Neural cell (in vitro differentiated cells): ENCODE measurements at regions not wholly inside any gene's neighbourhood (a gene's known extent, or its start where the extent isn't known, plus 50 kb on each side); places are given as distances from the start of the nearest gene placed in this dataset.

Experiments
- H2AFZ ChIP-seq: fragments of 200-600, 300-800 bp; sonication (generic), shearing (Covaris generic); 2 replicates; pipeline ENCODE4 v1.6.0; 2014; ENCODE audit warnings: low read depth, mild to moderate bottlenecking, antibody characterized with exemption, low read length, moderate library complexity
- H3F3A ChIP-seq: fragments of 200-600 bp; shearing (Covaris generic); 2 replicates; pipeline ENCODE4 v1.6.1; 2016; ENCODE audit warnings: mild to moderate bottlenecking, moderate library complexity, mixed read lengths, antibody characterized with exemption, low read length; ENCODE audit not compliant: insufficient read depth, poor library complexity, severe bottlenecking
- H3K27ac ChIP-seq: fragments of 200-600, 300-800 bp; sonication (generic), shearing (Covaris generic); 2 replicates; pipeline ENCODE4 v1.5.1; 2014; ENCODE audit warnings: mild to moderate bottlenecking, low read length, moderate library complexity
- H3K27me3 ChIP-seq: fragments of 300-800, 200-600 bp; sonication (generic), shearing (Covaris generic); 2 replicates; pipeline ENCODE4 v1.6.0; 2014; ENCODE audit warnings: mild to moderate bottlenecking, low read depth, low read length, moderate library complexity; ENCODE audit not compliant: insufficient read depth
- H3K36me3 ChIP-seq: fragments of 300-800, 200-600 bp; sonication (generic), shearing (Covaris generic); 2 replicates; pipeline ENCODE4 v1.5.1; 2014; ENCODE audit warnings: mild to moderate bottlenecking, antibody characterized with exemption, low read length, moderate library complexity; ENCODE audit not compliant: insufficient read depth
- H3K4me2 ChIP-seq: fragments of 300-800, 200-600 bp; sonication (generic), shearing (Covaris generic); 2 replicates; pipeline ENCODE4 v1.6.0; 2014; ENCODE audit warnings: mild to moderate bottlenecking, low read length
- H3K4me3 ChIP-seq: fragments of 300-800, 200-600 bp; sonication (generic), shearing (Covaris generic); 2 replicates; pipeline ENCODE4 v1.5.1; 2014; ENCODE audit warnings: mild to moderate bottlenecking, low read length, moderate library complexity
- H3K79me2 ChIP-seq: fragments of 200-600 bp; shearing (Covaris generic); replicated peaks from 2 replicates; pipeline ENCODE4 v1.6.0; 2014; ENCODE audit warnings: mild to moderate bottlenecking, low read length, moderate library complexity; ENCODE audit not compliant: insufficient read depth
- H3K9ac ChIP-seq: fragments of 300-800, 200-600 bp; sonication (generic), shearing (Covaris generic); 2 replicates; pipeline ENCODE4 v1.6.1; 2016; ENCODE audit warnings: mild to moderate bottlenecking, low read length, mixed read lengths
- H3K9me2 ChIP-seq: fragments of 200-600 bp; shearing (Covaris generic); 2 replicates; pipeline ENCODE4 v1.6.1; 2016; ENCODE audit warnings: mild to moderate bottlenecking, low read length, mixed read lengths; ENCODE audit not compliant: insufficient read depth
- H3K9me3 ChIP-seq: fragments of 200-600, 300-800 bp; sonication (generic), shearing (Covaris generic); 2 replicates; pipeline ENCODE4 v1.6.1; 2016; ENCODE audit warnings: mild to moderate bottlenecking, mixed run types, low read length, moderate library complexity, mixed read lengths
- H4K20me1 ChIP-seq: fragments of 200-600 bp; shearing (Covaris generic); 2 replicates; pipeline ENCODE4 v1.6.1; 2016; ENCODE audit warnings: mild to moderate bottlenecking, mixed run types; ENCODE audit not compliant: insufficient read depth
- EP300 ChIP-seq: fragments of 450-650 bp; conservative IDR thresholded peaks from 2 replicates; pipeline ENCODE4 v1.6.1; 2014; ENCODE audit warnings: antibody characterized with exemption, mild to moderate bottlenecking, moderate library complexity; ENCODE audit not compliant: poor library complexity, severe bottlenecking
- EZH2 ChIP-seq: fragments of 200-600, 300-800 bp; shearing (Covaris generic), sonication (generic); IDR thresholded peaks from 2 replicates; pipeline ENCODE4 v1.6.1; 2014; ENCODE audit warnings: antibody characterized with exemption, low read length, borderline replicate concordance, mild to moderate bottlenecking; ENCODE audit not compliant: insufficient read depth, poor library complexity, severe bottlenecking
- MXI1 ChIP-seq: fragments of 450-650 bp; conservative IDR thresholded peaks from 2 replicates; pipeline ENCODE4 v1.6.1; 2014; ENCODE audit warnings: antibody characterized with exemption, mild to moderate bottlenecking; ENCODE audit not compliant: poor library complexity, severe bottlenecking
- POLR2AphosphoS5 ChIP-seq: IDR thresholded peaks from 2 replicates; pipeline ENCODE4 v1.6.1; 2012
- RAD21 ChIP-seq: fragments of 450-650 bp; conservative IDR thresholded peaks from 2 replicates; pipeline ENCODE4 v1.6.1; 2014; ENCODE audit warnings: antibody characterized with exemption, mild to moderate bottlenecking, moderate library complexity
- SMC3 ChIP-seq: fragments of 450-650 bp; conservative IDR thresholded peaks from 2 replicates; pipeline ENCODE4 v1.6.1; 2014; ENCODE audit warnings: antibody characterized with exemption, mild to moderate bottlenecking, moderate library complexity; ENCODE audit not compliant: poor library complexity
- TAF1 ChIP-seq: IDR thresholded peaks from 2 replicates; pipeline ENCODE4 v1.6.1; 2012; ENCODE audit warnings: low read depth
- TF ChIP-seq, protein P1 (sequence below): IDR thresholded peaks from 2 replicates; pipeline ENCODE4 v1.6.1; 2012; ENCODE audit warnings: borderline replicate concordance
- TF ChIP-seq, protein P2 (sequence below): fragments of 450-650 bp; IDR thresholded peaks from 2 replicates; pipeline ENCODE4 v1.5.1; 2014; ENCODE audit warnings: antibody characterized with exemption, mild to moderate bottlenecking, moderate library complexity; ENCODE audit not compliant: poor library complexity, severe bottlenecking

DNA sequence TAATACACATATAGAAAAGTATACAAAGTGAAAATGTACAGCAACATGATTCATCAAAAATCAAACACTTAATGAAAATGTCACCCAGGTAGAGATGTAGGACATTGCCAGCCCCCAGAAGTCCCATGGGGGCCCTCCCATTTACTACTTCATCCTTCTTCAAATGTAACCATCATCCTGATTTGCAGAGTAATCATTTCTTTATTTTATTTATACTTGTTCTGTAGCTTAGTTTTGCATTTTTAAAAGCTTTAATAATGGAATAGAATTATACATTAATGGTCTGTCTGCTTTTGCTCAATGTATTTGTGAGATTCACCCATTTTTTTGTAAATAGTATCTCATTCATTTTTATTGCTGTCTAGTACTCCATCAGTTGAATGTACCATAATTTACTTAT lies 96.8 kb upstream of the CD55 start:
- Histone ChIP-seq H4K20me1 (no peaks in the 10 kb centered on the region), H2AFZ (no peak overlapping the region), H3K4me2 (no peak overlapping the region), H3F3A (no peaks in the 10 kb centered on the region), H3K27ac (no peak overlapping the region), H3K4me3 (no peak overlapping the region), H3K36me3 (no peaks in the 10 kb centered on the region), H3K79me2 (no peaks in the 10 kb centered on the region), H3K27me3 (no peaks in the 10 kb centered on the region), H3K9me3 (no peaks in the 10 kb centered on the region), H3K9me2 (no peaks in the 10 kb centered on the region), H3K9ac (no peak overlapping the region)
- TF ChIP-seq MXI1 (no peak), POLR2AphosphoS5 (no peak)
- TF ChIP-seq, protein P1, sequence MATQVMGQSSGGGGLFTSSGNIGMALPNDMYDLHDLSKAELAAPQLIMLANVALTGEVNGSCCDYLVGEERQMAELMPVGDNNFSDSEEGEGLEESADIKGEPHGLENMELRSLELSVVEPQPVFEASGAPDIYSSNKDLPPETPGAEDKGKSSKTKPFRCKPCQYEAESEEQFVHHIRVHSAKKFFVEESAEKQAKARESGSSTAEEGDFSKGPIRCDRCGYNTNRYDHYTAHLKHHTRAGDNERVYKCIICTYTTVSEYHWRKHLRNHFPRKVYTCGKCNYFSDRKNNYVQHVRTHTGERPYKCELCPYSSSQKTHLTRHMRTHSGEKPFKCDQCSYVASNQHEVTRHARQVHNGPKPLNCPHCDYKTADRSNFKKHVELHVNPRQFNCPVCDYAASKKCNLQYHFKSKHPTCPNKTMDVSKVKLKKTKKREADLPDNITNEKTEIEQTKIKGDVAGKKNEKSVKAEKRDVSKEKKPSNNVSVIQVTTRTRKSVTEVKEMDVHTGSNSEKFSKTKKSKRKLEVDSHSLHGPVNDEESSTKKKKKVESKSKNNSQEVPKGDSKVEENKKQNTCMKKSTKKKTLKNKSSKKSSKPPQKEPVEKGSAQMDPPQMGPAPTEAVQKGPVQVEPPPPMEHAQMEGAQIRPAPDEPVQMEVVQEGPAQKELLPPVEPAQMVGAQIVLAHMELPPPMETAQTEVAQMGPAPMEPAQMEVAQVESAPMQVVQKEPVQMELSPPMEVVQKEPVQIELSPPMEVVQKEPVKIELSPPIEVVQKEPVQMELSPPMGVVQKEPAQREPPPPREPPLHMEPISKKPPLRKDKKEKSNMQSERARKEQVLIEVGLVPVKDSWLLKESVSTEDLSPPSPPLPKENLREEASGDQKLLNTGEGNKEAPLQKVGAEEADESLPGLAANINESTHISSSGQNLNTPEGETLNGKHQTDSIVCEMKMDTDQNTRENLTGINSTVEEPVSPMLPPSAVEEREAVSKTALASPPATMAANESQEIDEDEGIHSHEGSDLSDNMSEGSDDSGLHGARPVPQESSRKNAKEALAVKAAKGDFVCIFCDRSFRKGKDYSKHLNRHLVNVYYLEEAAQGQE = no peak

DNA sequence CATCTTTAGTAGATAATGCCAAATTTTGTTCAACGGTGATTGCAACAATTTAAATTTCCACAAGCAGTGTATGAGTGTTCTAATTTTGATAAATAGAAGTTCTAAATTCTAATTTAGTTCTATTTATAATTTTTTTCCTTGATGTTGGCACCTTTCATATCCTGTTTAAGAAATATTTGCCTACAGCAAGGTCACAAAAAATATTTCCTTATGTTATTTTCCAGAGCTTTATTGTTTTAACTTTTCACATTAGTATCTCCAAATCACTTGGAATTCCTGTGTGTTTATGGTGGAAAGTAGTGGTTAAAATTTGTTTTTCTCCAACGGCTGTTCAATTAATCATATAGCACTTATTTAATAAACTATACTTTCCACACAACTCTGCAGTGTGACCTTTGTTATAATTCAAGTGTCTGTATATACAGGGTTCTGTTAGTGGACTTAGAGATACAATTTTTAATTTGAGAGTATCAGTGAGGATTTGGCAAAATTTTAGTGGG lies 94.3 kb upstream of the CD55 start:
- H3K9me3 ChIP-seq = no peaks in the 10 kb centered on the region
- no peak overlapping the region for H3K9ac ChIP-seq
- H3K36me3 ChIP-seq = no peaks in the 10 kb centered on the region
- no peak for TF ChIP-seq TAF1
- no peak for TF ChIP-seq EZH2
- TF ChIP-seq RAD21 = no peak
- TF ChIP-seq, protein P2, sequence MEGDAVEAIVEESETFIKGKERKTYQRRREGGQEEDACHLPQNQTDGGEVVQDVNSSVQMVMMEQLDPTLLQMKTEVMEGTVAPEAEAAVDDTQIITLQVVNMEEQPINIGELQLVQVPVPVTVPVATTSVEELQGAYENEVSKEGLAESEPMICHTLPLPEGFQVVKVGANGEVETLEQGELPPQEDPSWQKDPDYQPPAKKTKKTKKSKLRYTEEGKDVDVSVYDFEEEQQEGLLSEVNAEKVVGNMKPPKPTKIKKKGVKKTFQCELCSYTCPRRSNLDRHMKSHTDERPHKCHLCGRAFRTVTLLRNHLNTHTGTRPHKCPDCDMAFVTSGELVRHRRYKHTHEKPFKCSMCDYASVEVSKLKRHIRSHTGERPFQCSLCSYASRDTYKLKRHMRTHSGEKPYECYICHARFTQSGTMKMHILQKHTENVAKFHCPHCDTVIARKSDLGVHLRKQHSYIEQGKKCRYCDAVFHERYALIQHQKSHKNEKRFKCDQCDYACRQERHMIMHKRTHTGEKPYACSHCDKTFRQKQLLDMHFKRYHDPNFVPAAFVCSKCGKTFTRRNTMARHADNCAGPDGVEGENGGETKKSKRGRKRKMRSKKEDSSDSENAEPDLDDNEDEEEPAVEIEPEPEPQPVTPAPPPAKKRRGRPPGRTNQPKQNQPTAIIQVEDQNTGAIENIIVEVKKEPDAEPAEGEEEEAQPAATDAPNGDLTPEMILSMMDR = no peak
- no peak for TF ChIP-seq POLR2AphosphoS5
- TF ChIP-seq MXI1 = no peak
- TF ChIP-seq SMC3 = no peak
- TF ChIP-seq EP300 = no peak
- TF ChIP-seq, protein P1 = no peak
- no peaks in the 10 kb centered on the region for H3K27me3 ChIP-seq
- H3K4me3 ChIP-seq = no peak overlapping the region
- no peak overlapping the region for H3K4me2 ChIP-seq
- no peak overlapping the region for H3K27ac ChIP-seq
- no peaks in the 10 kb centered on the region for H3K79me2 ChIP-seq
- no peaks in the 10 kb centered on the region for H3K9me2 ChIP-seq
- H2AFZ ChIP-seq = no peak overlapping the region
- H4K20me1 ChIP-seq = no peaks in the 10 kb centered on the region
- H3F3A ChIP-seq = no peaks in the 10 kb centered on the region
